Liver (tissue), 8 donors: ENCODE measurements at regions not wholly inside any gene's neighbourhood (a gene's known extent, or its start where the extent isn't known, plus 50 kb on each side); places are given as distances from the start of the nearest gene placed in this dataset.

ENCODE experiments used
- DNase-seq: peaks from one replicate; pipeline ENCODE4 v3.0.0-alpha.2; 2017; ENCODE audit warnings: low spot score
- H3K27ac ChIP-seq, 2 donors: one replicate each; pipeline ENCODE4 v1.7.0; 2013; ENCODE audit warnings: inconsistent platforms in 2 of 2, low read length in 2 of 2, control low read depth in 1 of 2, low read depth in 1 of 2, mild to moderate bottlenecking in 1 of 2
- H3K27me3 ChIP-seq, 4 donors: one replicate each; pipeline versions ENCODE4 v1.6.1 to v1.7.0; 2013; ENCODE audit warnings: low read length in 3 of 4, inconsistent platforms in 1 of 4, mild to moderate bottlenecking in 1 of 4, moderate library complexity in 1 of 4; ENCODE audit not compliant: control insufficient read depth in 4 of 4, insufficient read depth in 4 of 4
- H3K36me3 ChIP-seq, 4 donors: one replicate each; pipeline versions ENCODE4 v1.6.1 to v1.7.0; 2013; ENCODE audit warnings: low read length in 3 of 4, mild to moderate bottlenecking in 3 of 4, low read depth in 1 of 4, moderate library complexity in 1 of 4; ENCODE audit not compliant: control insufficient read depth in 4 of 4, insufficient read depth in 3 of 4
- H3K4me1 ChIP-seq, 4 donors: one replicate each; pipeline versions ENCODE4 v1.6.1 to v1.7.0; 2013; ENCODE audit warnings: low read length in 3 of 4, mild to moderate bottlenecking in 3 of 4, moderate library complexity in 1 of 4; ENCODE audit not compliant: control insufficient read depth in 4 of 4, insufficient read depth in 4 of 4
- H3K4me3 ChIP-seq, 3 donors: one replicate each; pipeline versions ENCODE4 v1.6.1 to v1.7.0; 2013; ENCODE audit warnings: low read length in 3 of 3, control low read depth in 1 of 3, low read depth in 1 of 3, mild to moderate bottlenecking in 1 of 3
- H3K9ac ChIP-seq, 2 donors: one replicate each; pipeline ENCODE4 v1.7.0; 2013; ENCODE audit warnings: low read length in 2 of 2, mild to moderate bottlenecking in 2 of 2, moderate library complexity in 2 of 2, control low read depth in 1 of 2, low read depth in 1 of 2
- H3K9me3 ChIP-seq, 4 donors: one replicate each; pipeline versions ENCODE4 v1.6.1 to v1.7.0; 2013; ENCODE audit warnings: low read length in 3 of 4; ENCODE audit not compliant: control insufficient read depth in 4 of 4
- EGR1 ChIP-seq, 2 donors: IDR thresholded peaks; 2 replicates each; pipeline ENCODE4 v1.6.1; 2016 to 2018; ENCODE audit warnings: antibody characterized with exemption in 2 of 2, low read depth in 2 of 2
- FOXA1 ChIP-seq: IDR thresholded peaks from 2 replicates; pipeline ENCODE4 v1.6.1; 2016; ENCODE audit warnings: antibody characterized with exemption
- FOXA2 ChIP-seq: IDR thresholded peaks from 2 replicates; pipeline ENCODE4 v1.6.1; 2016; ENCODE audit warnings: antibody characterized with exemption
- GABPA ChIP-seq, 2 donors: IDR thresholded peaks in 1 of 2; conservative IDR thresholded peaks in 1 of 2; 2 replicates each; pipeline ENCODE4 v1.6.1; 2016; ENCODE audit warnings: antibody characterized with exemption in 2 of 2, mild to moderate bottlenecking in 1 of 2, moderate library complexity in 1 of 2
- HNF4A ChIP-seq, 2 donors: conservative IDR thresholded peaks; 2 replicates each; pipeline ENCODE4 v1.6.1; 2016; ENCODE audit warnings: antibody characterized with exemption in 2 of 2, mild to moderate bottlenecking in 2 of 2
- HNF4G ChIP-seq: IDR thresholded peaks from 2 replicates; pipeline ENCODE4 v1.6.1; 2016; ENCODE audit warnings: antibody characterized with exemption
- JUND ChIP-seq, 2 donors: IDR thresholded peaks; 2 replicates each; pipeline ENCODE4 v1.6.1; 2016; ENCODE audit warnings: antibody characterized with exemption in 2 of 2
- NR2F2 ChIP-seq: IDR thresholded peaks from 2 replicates; pipeline ENCODE4 v1.6.1; 2016; ENCODE audit warnings: antibody characterized with exemption
- RAD21 ChIP-seq, 2 donors: IDR thresholded peaks; 2 replicates each; pipeline ENCODE4 v1.6.1; 2016; ENCODE audit warnings: antibody characterized with exemption in 2 of 2, mild to moderate bottlenecking in 2 of 2
- RXRA ChIP-seq, 2 donors: IDR thresholded peaks; 2 replicates each; pipeline ENCODE4 v1.6.1; 2017 to 2018; ENCODE audit warnings: antibody characterized with exemption in 2 of 2, mild to moderate bottlenecking in 1 of 2
- SP1 ChIP-seq: IDR thresholded peaks from 2 replicates; pipeline ENCODE4 v1.6.1; 2018; ENCODE audit warnings: antibody characterized with exemption, mild to moderate bottlenecking
- TAF1 ChIP-seq: conservative IDR thresholded peaks from 2 replicates; pipeline ENCODE4 v1.6.1; 2016; ENCODE audit warnings: antibody characterized with exemption, mild to moderate bottlenecking
- YY1 ChIP-seq: IDR thresholded peaks from 2 replicates; pipeline ENCODE4 v1.6.1; 2016; ENCODE audit warnings: antibody characterized with exemption, mild to moderate bottlenecking
- WGBS: extraction: QIAGEN DNeasy Blood & Tissue Kit; methylation state at CpG from one replicate; pipeline ENCODE4 v1.1.7; 2013; 5-methylcytosine and 5-hydroxymethylcytosine counted together
- TF ChIP-seq, protein P1 (sequence below): IDR thresholded peaks from 2 replicates; pipeline ENCODE4 v1.6.1; 2016; ENCODE audit warnings: antibody characterized with exemption
- TF ChIP-seq, protein P2 (sequence below): IDR thresholded peaks from 2 replicates; pipeline ENCODE4 v1.6.1; 2016; ENCODE audit warnings: antibody characterized with exemption
- TF ChIP-seq, protein P3 (sequence below): IDR thresholded peaks from 2 replicates; pipeline ENCODE4 v1.6.1; 2016; ENCODE audit warnings: antibody characterized with exemption
- TF ChIP-seq, protein P4 (sequence below): fragments of 150-350 bp; IDR thresholded peaks from 2 replicates; pipeline ENCODE4 v1.5.1; 2017; ENCODE audit warnings: improper control_type of control experiment, low read depth, low read length; ENCODE audit not compliant: missing input control
- TF ChIP-seq, protein P5 (sequence below): IDR thresholded peaks from 2 replicates; pipeline ENCODE4 v1.6.1; 2016; ENCODE audit warnings: antibody characterized with exemption, mild to moderate bottlenecking
- donor health status: healthy.
- donor health status: healthy.
- donor health status: healthy.
- donor health status: healthy.
- donor health status: healthy.

DNA sequence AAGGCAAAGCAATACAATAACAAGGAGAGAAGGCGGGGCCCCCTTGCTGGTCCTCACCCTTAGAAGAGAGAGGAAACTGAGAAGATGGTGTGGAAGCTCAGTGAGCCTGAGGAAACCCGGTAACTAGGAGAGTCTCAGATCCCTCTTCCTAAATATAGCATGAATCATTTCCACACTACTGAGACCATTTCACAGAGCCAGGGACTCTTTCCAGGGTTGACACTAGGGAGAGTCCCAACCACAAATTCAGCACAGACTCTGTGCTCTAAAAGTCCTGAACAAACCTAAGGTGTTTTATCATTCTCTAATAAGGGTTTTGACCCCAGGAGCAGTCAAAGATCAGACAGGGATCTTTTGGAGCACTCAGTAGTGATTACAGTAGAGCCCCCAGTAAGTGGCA lies 647.7 kb downstream of the KCNT2 start:
- H3K36me3 ChIP-seq = no peaks in the 10 kb centered on the region
- TF ChIP-seq, protein P1, sequence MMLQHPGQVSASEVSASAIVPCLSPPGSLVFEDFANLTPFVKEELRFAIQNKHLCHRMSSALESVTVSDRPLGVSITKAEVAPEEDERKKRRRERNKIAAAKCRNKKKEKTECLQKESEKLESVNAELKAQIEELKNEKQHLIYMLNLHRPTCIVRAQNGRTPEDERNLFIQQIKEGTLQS = no peak
- TF ChIP-seq HNF4G = no peak
- no peak for TF ChIP-seq RAD21 (IDR thresholded peaks at IDR 0.05)
- TF ChIP-seq YY1 = no peak
- TF ChIP-seq FOXA1 = no peak
- TF ChIP-seq FOXA2 = no peak
- TF ChIP-seq JUND (IDR thresholded peaks at IDR 0.05) = no peak
- TF ChIP-seq, protein P2, sequence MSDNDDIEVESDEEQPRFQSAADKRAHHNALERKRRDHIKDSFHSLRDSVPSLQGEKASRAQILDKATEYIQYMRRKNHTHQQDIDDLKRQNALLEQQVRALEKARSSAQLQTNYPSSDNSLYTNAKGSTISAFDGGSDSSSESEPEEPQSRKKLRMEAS = no peak
- TF ChIP-seq, protein P3, sequence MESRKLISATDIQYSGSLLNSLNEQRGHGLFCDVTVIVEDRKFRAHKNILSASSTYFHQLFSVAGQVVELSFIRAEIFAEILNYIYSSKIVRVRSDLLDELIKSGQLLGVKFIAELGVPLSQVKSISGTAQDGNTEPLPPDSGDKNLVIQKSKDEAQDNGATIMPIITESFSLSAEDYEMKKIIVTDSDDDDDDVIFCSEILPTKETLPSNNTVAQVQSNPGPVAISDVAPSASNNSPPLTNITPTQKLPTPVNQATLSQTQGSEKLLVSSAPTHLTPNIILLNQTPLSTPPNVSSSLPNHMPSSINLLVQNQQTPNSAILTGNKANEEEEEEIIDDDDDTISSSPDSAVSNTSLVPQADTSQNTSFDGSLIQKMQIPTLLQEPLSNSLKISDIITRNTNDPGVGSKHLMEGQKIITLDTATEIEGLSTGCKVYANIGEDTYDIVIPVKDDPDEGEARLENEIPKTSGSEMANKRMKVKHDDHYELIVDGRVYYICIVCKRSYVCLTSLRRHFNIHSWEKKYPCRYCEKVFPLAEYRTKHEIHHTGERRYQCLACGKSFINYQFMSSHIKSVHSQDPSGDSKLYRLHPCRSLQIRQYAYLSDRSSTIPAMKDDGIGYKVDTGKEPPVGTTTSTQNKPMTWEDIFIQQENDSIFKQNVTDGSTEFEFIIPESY = no peak
- no peak for TF ChIP-seq SP1
- no peak for TF ChIP-seq HNF4A (conservative IDR thresholded peaks at IDR 0.05)
- TF ChIP-seq EGR1 (IDR thresholded peaks at IDR 0.05; ENCODE audit: low read depth in 2 of 2) = no peak
- TF ChIP-seq GABPA (IDR thresholded peaks at IDR 0.05 in 1 of 2, conservative IDR thresholded peaks at IDR 0.05 in 1 of 2) = no peak
- TF ChIP-seq NR2F2 = no peak
- no peak for TF ChIP-seq TAF1
- TF ChIP-seq, protein P4, sequence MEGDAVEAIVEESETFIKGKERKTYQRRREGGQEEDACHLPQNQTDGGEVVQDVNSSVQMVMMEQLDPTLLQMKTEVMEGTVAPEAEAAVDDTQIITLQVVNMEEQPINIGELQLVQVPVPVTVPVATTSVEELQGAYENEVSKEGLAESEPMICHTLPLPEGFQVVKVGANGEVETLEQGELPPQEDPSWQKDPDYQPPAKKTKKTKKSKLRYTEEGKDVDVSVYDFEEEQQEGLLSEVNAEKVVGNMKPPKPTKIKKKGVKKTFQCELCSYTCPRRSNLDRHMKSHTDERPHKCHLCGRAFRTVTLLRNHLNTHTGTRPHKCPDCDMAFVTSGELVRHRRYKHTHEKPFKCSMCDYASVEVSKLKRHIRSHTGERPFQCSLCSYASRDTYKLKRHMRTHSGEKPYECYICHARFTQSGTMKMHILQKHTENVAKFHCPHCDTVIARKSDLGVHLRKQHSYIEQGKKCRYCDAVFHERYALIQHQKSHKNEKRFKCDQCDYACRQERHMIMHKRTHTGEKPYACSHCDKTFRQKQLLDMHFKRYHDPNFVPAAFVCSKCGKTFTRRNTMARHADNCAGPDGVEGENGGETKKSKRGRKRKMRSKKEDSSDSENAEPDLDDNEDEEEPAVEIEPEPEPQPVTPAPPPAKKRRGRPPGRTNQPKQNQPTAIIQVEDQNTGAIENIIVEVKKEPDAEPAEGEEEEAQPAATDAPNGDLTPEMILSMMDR = no peak
- no peak for TF ChIP-seq RXRA (IDR thresholded peaks at IDR 0.05)
- TF ChIP-seq, protein P5, sequence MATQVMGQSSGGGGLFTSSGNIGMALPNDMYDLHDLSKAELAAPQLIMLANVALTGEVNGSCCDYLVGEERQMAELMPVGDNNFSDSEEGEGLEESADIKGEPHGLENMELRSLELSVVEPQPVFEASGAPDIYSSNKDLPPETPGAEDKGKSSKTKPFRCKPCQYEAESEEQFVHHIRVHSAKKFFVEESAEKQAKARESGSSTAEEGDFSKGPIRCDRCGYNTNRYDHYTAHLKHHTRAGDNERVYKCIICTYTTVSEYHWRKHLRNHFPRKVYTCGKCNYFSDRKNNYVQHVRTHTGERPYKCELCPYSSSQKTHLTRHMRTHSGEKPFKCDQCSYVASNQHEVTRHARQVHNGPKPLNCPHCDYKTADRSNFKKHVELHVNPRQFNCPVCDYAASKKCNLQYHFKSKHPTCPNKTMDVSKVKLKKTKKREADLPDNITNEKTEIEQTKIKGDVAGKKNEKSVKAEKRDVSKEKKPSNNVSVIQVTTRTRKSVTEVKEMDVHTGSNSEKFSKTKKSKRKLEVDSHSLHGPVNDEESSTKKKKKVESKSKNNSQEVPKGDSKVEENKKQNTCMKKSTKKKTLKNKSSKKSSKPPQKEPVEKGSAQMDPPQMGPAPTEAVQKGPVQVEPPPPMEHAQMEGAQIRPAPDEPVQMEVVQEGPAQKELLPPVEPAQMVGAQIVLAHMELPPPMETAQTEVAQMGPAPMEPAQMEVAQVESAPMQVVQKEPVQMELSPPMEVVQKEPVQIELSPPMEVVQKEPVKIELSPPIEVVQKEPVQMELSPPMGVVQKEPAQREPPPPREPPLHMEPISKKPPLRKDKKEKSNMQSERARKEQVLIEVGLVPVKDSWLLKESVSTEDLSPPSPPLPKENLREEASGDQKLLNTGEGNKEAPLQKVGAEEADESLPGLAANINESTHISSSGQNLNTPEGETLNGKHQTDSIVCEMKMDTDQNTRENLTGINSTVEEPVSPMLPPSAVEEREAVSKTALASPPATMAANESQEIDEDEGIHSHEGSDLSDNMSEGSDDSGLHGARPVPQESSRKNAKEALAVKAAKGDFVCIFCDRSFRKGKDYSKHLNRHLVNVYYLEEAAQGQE = no peak
- no peaks in the 10 kb centered on the region for H3K27me3 ChIP-seq
- H3K9me3 ChIP-seq = no peaks in the 10 kb centered on the region
- 79% methylated on average over 2 of the region's 2 CpGs for WGBS
- H3K9ac ChIP-seq = no peak overlapping the region
- no peaks in the 10 kb centered on the region for H3K4me1 ChIP-seq
- no peak for DNase-seq
- no peak overlapping the region for H3K4me3 ChIP-seq
- H3K27ac ChIP-seq = no peak overlapping the region
